Ovary (tissue), 7 donors: ENCODE measurements at regions not wholly inside any gene's neighbourhood (a gene's known extent, or its start where the extent isn't known, plus 50 kb on each side); places are given as distances from the start of the nearest gene placed in this dataset.

ENCODE experiments used
- DNase-seq, 5 donors: peaks; one replicate each; pipeline ENCODE4 v3.0.0-alpha.2; 2019 to 2020
- H3K27ac ChIP-seq, 2 donors: fragments of 200-600 bp; one replicate each; pipeline versions ENCODE4 v1.5.1 to v1.8.0; 2019 to 2022
- H3K27me3 ChIP-seq: fragments of 200-600 bp; one replicate; pipeline ENCODE4 v1.8.0; 2022
- H3K36me3 ChIP-seq: fragments of 200-600 bp; sonication (generic); one replicate; pipeline ENCODE4 v1.5.1; 2019
- H3K4me1 ChIP-seq: one replicate; pipeline ENCODE4 v1.8.1; 2013; ENCODE audit warnings: mild to moderate bottlenecking, moderate library complexity; ENCODE audit not compliant: insufficient read depth
- H3K4me3 ChIP-seq: fragments of 200-600 bp; sonication (generic); one replicate; pipeline ENCODE4 v1.5.1; 2017
- H3K9me3 ChIP-seq, 2 donors: fragments of 200-600 bp in 1 of 2; sonication (generic) in 1 of 2; one replicate each; pipeline versions ENCODE4 v1.5.1 to v1.8.1; 2013 to 2019; ENCODE audit warnings: mild to moderate bottlenecking in 1 of 2, moderate library complexity in 1 of 2
- EP300 ChIP-seq: sonication (generic); formaldehyde crosslinking; IDR thresholded peaks from one replicate; pipeline ENCODE4 v1.6.1; 2017; ENCODE audit warnings: antibody characterized with exemption
- POLR2A ChIP-seq: fragments of 450-650 bp; IDR thresholded peaks from one replicate; pipeline ENCODE4 v1.6.1; 2017; ENCODE audit warnings: antibody characterized with exemption, mild to moderate bottlenecking, moderate library complexity
- WGBS, 3 donors: extraction: QIAGEN DNeasy Blood & Tissue Kit in 1 of 3; methylation state at CpG; one replicate each; pipeline versions ENCODE4 v1.1.5 to v1.1.7; 2013 to 2017; 5-methylcytosine and 5-hydroxymethylcytosine counted together
- intact Hi-C, 4 donors: fragments of 100-400 bp; cut with DNase I; formaldehyde crosslinking; loops; one replicate each; pipeline versions ENCODE4 v1.11.0 to v1.15.1; 2022 to 2023
- TF ChIP-seq, protein P1 (sequence below), 3 donors: fragments of 450-650 bp in 2 of 3; fragments of 200-600 bp in 1 of 3; IDR thresholded peaks; one replicate each; pipeline versions ENCODE4 v1.5.1 to v1.8.0; 2016 to 2022; ENCODE audit warnings: antibody characterized with exemption in 3 of 3, mild to moderate bottlenecking in 1 of 3
- donor health status: DM: no; HTN: no; CAD: no; lungs with moderate emphysema.
- donor health status: DM: no; HTN: no; CAD: no.
- donor health status: Bipolar disorder and iron deficiency.
- donor health status: DM: no; HTN: no; CAD: no.
- donor health status: DM: yes; HTN: yes; CAD: no.

GRCh38 chr13:106899442-106899841, 331.5 kb upstream of the ARGLU1 start:
- Histone ChIP-seq H3K4me3 (no peak overlapping the region), H3K9me3 (no peaks in the 10 kb centered on the region), H3K27ac (no peak overlapping the region), H3K27me3 (no peaks in the 10 kb centered on the region), H3K4me1 (no peaks in the 10 kb centered on the region), H3K36me3 (no peaks in the 10 kb centered on the region)
- no peak for DNase-seq
- intact Hi-C loops = no loop called here
- TF ChIP-seq, protein P1, sequence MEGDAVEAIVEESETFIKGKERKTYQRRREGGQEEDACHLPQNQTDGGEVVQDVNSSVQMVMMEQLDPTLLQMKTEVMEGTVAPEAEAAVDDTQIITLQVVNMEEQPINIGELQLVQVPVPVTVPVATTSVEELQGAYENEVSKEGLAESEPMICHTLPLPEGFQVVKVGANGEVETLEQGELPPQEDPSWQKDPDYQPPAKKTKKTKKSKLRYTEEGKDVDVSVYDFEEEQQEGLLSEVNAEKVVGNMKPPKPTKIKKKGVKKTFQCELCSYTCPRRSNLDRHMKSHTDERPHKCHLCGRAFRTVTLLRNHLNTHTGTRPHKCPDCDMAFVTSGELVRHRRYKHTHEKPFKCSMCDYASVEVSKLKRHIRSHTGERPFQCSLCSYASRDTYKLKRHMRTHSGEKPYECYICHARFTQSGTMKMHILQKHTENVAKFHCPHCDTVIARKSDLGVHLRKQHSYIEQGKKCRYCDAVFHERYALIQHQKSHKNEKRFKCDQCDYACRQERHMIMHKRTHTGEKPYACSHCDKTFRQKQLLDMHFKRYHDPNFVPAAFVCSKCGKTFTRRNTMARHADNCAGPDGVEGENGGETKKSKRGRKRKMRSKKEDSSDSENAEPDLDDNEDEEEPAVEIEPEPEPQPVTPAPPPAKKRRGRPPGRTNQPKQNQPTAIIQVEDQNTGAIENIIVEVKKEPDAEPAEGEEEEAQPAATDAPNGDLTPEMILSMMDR (IDR thresholded peaks at IDR 0.05) = no peak
- TF ChIP-seq EP300 = no peak
- TF ChIP-seq POLR2A = no peak

GRCh38 chr13:106898231-106898630, 330.3 kb upstream of the ARGLU1 start:
- 50 to 67% (median 62%) methylated on average over 2 of the region's 2 CpGs for WGBS, 3 donors
- Histone ChIP-seq H3K4me1 (no peaks in the 10 kb centered on the region), H3K4me3 (no peak overlapping the region), H3K27me3 (no peaks in the 10 kb centered on the region), H3K9me3 (no peaks in the 10 kb centered on the region), H3K36me3 (no peaks in the 10 kb centered on the region), H3K27ac (no peak overlapping the region)
- intact Hi-C loops = no loop called here
- DNase-seq = no peak
- no peak for TF ChIP-seq EP300
- TF ChIP-seq, protein P1 (IDR thresholded peaks at IDR 0.05) = no peak
- TF ChIP-seq POLR2A = no peak

- DNase-seq = no peak
- WGBS, 3 donors = 95 to 98% (median 96%) methylated on average over 2 of the region's 2 CpGs
- no peaks in the 10 kb centered on the region for H3K36me3 ChIP-seq
- TF ChIP-seq POLR2A (no peak), EP300 (no peak)
- TF ChIP-seq, protein P1 (IDR thresholded peaks at IDR 0.05) = no peak
- H3K4me1 ChIP-seq = no peaks in the 10 kb centered on the region
- H3K4me3 ChIP-seq = no peak overlapping the region
- H3K27me3 ChIP-seq = no peaks in the 10 kb centered on the region
- H3K27ac ChIP-seq = no peak overlapping the region
- H3K9me3 ChIP-seq = no peaks in the 10 kb centered on the region
- intact Hi-C loops = no loop called here
Measured at GRCh38 chr13:106888148-106888547, 320.2 kb upstream of the ARGLU1 start.

DNA sequence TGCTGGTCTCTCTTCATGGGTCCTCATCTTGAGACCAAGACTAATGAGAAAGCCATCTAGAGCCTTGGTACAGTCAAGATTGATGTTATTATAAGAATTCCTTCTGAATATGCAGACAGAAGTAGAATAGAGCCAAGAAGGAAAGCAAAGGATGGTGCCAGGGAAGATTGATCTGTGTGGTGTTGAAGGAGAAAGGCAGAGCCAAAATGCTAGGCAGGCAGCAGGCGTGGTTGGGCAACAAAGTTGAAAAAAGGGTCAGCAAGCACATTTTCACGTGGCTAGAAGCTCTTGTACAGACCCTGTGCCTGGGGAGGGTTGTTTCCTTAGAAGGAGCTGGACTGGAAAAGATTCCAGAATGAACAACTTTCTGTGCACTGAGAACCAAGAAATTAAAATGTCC, 319.7 kb upstream of the ARGLU1 start:
- H3K4me3 ChIP-seq = no peak overlapping the region
- TF ChIP-seq, protein P1 (IDR thresholded peaks at IDR 0.05) = no peak
- H3K9me3 ChIP-seq = no peaks in the 10 kb centered on the region
- no peaks in the 10 kb centered on the region for H3K27me3 ChIP-seq
- intact Hi-C loops = no loop called here
- no peaks in the 10 kb centered on the region for H3K4me1 ChIP-seq
- no peaks in the 10 kb centered on the region for H3K36me3 ChIP-seq
- no peak for DNase-seq
- WGBS, 3 donors = 71 to 86% (median 84%) methylated on average over 2 of the region's 2 CpGs
- H3K27ac ChIP-seq = no peak overlapping the region

DNA sequence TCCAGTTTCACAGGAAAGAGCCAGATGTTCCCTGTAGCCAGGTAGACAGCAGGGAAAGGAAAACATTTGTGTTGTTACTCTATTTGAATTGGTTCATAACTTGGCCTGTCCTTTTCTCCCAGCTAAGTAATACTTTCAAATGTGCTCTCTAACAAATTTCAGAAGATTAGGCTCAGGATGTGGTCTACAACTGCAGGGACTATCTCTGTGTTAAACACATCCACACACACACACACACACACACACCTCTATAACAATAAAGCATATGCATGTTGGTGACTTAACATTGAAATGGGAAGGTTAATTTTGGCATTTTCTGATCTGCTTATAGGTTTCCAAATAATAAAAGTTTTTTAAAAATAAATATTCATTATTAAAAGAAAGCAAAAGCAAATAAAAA, 316.0 kb upstream of the ARGLU1 start:
- Histone ChIP-seq H3K4me3 (no peak overlapping the region), H3K27ac (no peak overlapping the region), H3K36me3 (no peaks in the 10 kb centered on the region), H3K27me3 (no peaks in the 10 kb centered on the region), H3K9me3 (no peaks in the 10 kb centered on the region), H3K4me1 (peaks cover 3% of the 10 kb centered on the region)
- intact Hi-C loops = no loop called here
- TF ChIP-seq EP300 (no peak), POLR2A (no peak)
- TF ChIP-seq, protein P1 (IDR thresholded peaks at IDR 0.05) = no peak
- no peak for DNase-seq
